B cell (primary cell): ENCODE measurements at regions not wholly inside any gene's neighbourhood (a gene's known extent, or its start where the extent isn't known, plus 50 kb on each side); places are given as distances from the start of the nearest gene placed in this dataset.

Experiments
- ATAC-seq: fragments of 200-7000 bp; cut with Tn5 transposase; one replicate; pipeline ENCODE4 v1.10.0; 2021; ENCODE audit warnings: low read depth, mild to moderate bottlenecking, moderate number of reproducible peaks, moderate library complexity
- CTCF ChIA-PET: fragments of 350-600 bp; sonication (Branson Sonifier 250); formaldehyde crosslinking; loops from one replicate; lab custom pipeline; 2021; ENCODE audit warnings: antibody characterized with exemption, inconsistent platforms; lab: Charles Lee
- POLR2A ChIA-PET: fragments of 350-600 bp; sonication (Branson Sonifier 250); formaldehyde crosslinking; loops from one replicate; lab custom pipeline; 2021; ENCODE audit warnings: antibody characterized with exemption; lab: Charles Lee
- DNase-seq: peaks from one replicate; pipeline ENCODE4 v3.0.0; 2013
- H2AFZ ChIP-seq: 2 replicates; pipeline ENCODE4 v1.6.1; 2012; ENCODE audit warnings: mild to moderate bottlenecking, low read depth, low read length; ENCODE audit not compliant: insufficient read depth, poor library complexity, severe bottlenecking
- H3K27ac ChIP-seq, 2 donors: 1 replicate in 1 of 2; 2 replicates in 1 of 2; pipeline ENCODE4 v1.5.1; 2012 to 2013; ENCODE audit warnings: low read length in 2 of 2, mild to moderate bottlenecking in 2 of 2, moderate library complexity in 1 of 2
- H3K27me3 ChIP-seq, 4 experiments: fragments of 200-600 bp in 1 of 4; sonication (generic) in 1 of 4; replicated peaks in 1 of 4; 1 replicate in 2 of 4; 2 replicates in 2 of 4; pipeline versions ENCODE4 v1.6.1 to v1.7.0; 2013 to 2016; ENCODE audit warnings: low read length in 3 of 4, mild to moderate bottlenecking in 2 of 4, mixed read lengths in 1 of 4, moderate library complexity in 1 of 4; ENCODE audit not compliant: insufficient read depth in 4 of 4, control insufficient read depth in 3 of 4; ENCODE audit errors: control extremely low read depth in 1 of 4
- H3K36me3 ChIP-seq, 2 experiments: replicated peaks in 1 of 2; 1 replicate in 1 of 2; 2 replicates in 1 of 2; pipeline versions ENCODE4 v1.6.1 to v1.7.1; 2013; ENCODE audit warnings: low read length in 1 of 2; ENCODE audit not compliant: insufficient read depth in 2 of 2, control insufficient read depth in 1 of 2; ENCODE audit errors: control extremely low read depth in 1 of 2, extremely low read depth in 1 of 2
- H3K4me1 ChIP-seq, 2 donors: fragments of 200-600 bp in 1 of 2; sonication (generic) in 1 of 2; 1 replicate in 1 of 2; 2 replicates in 1 of 2; pipeline versions ENCODE4 v1.5.1 to v1.6.1; 2013 to 2017; ENCODE audit warnings: low read length in 2 of 2; ENCODE audit not compliant: control insufficient read depth in 2 of 2, insufficient read depth in 2 of 2
- H3K4me2 ChIP-seq: replicated peaks from 2 replicates; pipeline ENCODE3; 2012; ENCODE audit warnings: mild to moderate bottlenecking, low read depth, low read length; ENCODE audit not compliant: poor library complexity, severe bottlenecking
- H3K4me3 ChIP-seq, 5 experiments: fragments of 200-600 bp in 1 of 5; sonication (generic) in 1 of 5; 1 replicate in 3 of 5; 2 replicates in 2 of 5; pipeline versions ENCODE4 v1.5.1 to v1.7.0; 2011 to 2016; ENCODE audit warnings: low read length in 4 of 5, mild to moderate bottlenecking in 4 of 5, low read depth in 2 of 5, control low read depth in 1 of 5, moderate library complexity in 1 of 5; ENCODE audit not compliant: insufficient read depth in 1 of 5; ENCODE audit errors: control extremely low read depth in 1 of 5, extremely low read depth in 1 of 5
- H3K79me2 ChIP-seq: fragments of 200-600 bp; sonication (generic); one replicate; pipeline ENCODE4 v1.6.0; 2016; ENCODE audit warnings: low read length; ENCODE audit not compliant: control insufficient read depth, insufficient read depth
- H3K9ac ChIP-seq: fragments of 200-600 bp; sonication (generic); 2 replicates; pipeline ENCODE4 v1.6.1; 2017; ENCODE audit warnings: mild to moderate bottlenecking, low read length, moderate library complexity
- H3K9me3 ChIP-seq, 3 donors: one replicate each; pipeline versions ENCODE4 v1.6.1 to v1.7.1; 2013; ENCODE audit warnings: low read length in 2 of 3; ENCODE audit not compliant: control insufficient read depth in 2 of 3, insufficient read depth in 1 of 3; ENCODE audit errors: control extremely low read depth in 1 of 3
- H4K20me1 ChIP-seq: 2 replicates; pipeline ENCODE4 v1.6.0; 2012; ENCODE audit warnings: mild to moderate bottlenecking, low read length; ENCODE audit not compliant: insufficient read depth, control insufficient read depth, poor library complexity, severe bottlenecking
- H3K27ac Mint-ChIP-seq: one replicate; pipeline ENCODE4 v1.8.0; 2021; ENCODE audit warnings: mixed read lengths
- H3K27me3 Mint-ChIP-seq: one replicate; pipeline ENCODE4 v1.8.0; 2021; ENCODE audit warnings: mixed read lengths
- H3K4me1 Mint-ChIP-seq: one replicate; pipeline ENCODE4 v1.8.0; 2021; ENCODE audit warnings: mixed read lengths
- H3K4me3 Mint-ChIP-seq: one replicate; pipeline ENCODE4 v1.8.0; 2021; ENCODE audit warnings: mixed read lengths
- H3K9me3 Mint-ChIP-seq: one replicate; pipeline ENCODE4 v1.8.0; 2022; ENCODE audit warnings: mixed read lengths; ENCODE audit not compliant: insufficient read depth
- EZH2 ChIP-seq: IDR thresholded peaks from 2 replicates; pipeline ENCODE4 v1.6.1; 2012; ENCODE audit warnings: borderline replicate concordance, low read depth, mild to moderate bottlenecking, moderate library complexity, low read length; ENCODE audit not compliant: insufficient read depth, poor library complexity, severe bottlenecking
- WGBS: methylation state at CpG from one replicate; pipeline ENCODE4 v1.1.5; 2013; ENCODE audit warnings: missing lambda C conversion rate; ENCODE audit not compliant: insufficient coverage; 5-methylcytosine and 5-hydroxymethylcytosine counted together
- intact Hi-C: fragments of 100-400 bp; cut with micrococcal nuclease; formaldehyde crosslinking; loops from one replicate; pipeline ENCODE4 v1.10.0; 2022
- TF ChIP-seq, protein P1 (sequence below): fragments of 200-600 bp; IDR thresholded peaks from one replicate; pipeline ENCODE4 v1.8.0; 2022; ENCODE audit warnings: antibody characterized with exemption, mild to moderate bottlenecking

DNA sequence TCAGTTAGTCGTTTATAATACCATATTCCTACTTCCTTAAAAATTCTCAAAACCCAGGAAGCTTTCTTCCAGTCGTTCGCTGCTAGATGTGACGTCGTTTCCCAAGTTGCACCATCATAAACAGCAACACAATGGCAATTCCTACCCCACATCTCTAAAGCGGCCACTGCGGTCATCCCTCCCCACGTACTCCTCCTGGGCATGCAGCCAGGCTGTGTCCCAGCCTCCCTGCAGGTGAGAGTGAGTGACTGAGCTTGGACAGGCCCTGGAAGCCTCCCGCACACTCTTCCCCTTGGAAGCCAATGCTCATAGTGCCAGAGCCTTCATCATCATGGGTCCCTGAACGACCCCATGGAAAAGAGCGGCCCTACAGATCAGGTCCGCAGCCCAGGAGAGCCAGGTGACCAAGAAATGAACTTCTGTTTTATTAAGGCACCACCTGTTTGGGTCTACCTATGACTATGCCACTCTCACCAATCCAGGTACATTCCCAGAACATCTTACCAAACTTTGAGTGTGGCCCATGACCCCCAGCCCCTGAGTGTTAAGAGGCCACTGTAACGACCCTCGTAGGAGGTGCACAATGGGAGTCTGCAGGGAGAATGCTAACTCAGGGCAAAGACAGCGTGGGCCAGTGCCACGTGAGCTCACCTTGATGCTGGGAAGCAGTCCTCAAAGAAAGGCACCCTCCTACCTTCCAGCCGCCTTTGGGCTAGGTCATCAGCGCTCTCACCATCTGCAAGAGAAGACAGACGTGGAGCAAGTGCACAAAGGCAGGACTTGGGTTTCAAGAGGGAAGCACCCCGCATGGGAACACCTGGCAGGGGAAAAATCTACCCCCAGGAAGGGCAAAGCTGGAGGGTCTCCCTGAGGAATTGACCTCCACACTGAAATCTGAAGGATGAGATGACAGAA is 74.7 kb upstream of the RAB6C start:
- Mint-ChIP-seq H3K9me3 (no peaks in the 10 kb centered on the region), H3K27ac (no peak overlapping the region), H3K27me3 (peaks cover 8% of the 10 kb centered on the region), H3K4me1 (no peaks in the 10 kb centered on the region), H3K4me3 (no peak overlapping the region)
- 87% methylated on average over 18 of the region's 20 CpGs for WGBS
- ChIA-PET POLR2A (no interaction called here), CTCF (no interaction called here)
- Histone ChIP-seq H3K79me2 (no peaks in the 10 kb centered on the region), H3K4me2 (no peak overlapping the region), H4K20me1 (no peaks in the 10 kb centered on the region), H3K4me1 (no peaks in the 10 kb centered on the region), H3K27ac (no peak overlapping the region), H3K27me3 (peaks cover 0 to 3% (median 0%) of the 10 kb centered on the region in 4 experiments), H2AFZ (no peak overlapping the region), H3K9ac (no peak overlapping the region), H3K36me3 (no peaks in the 10 kb centered on the region), H3K9me3 (peaks cover 0 to 2% (median 0%) of the 10 kb centered on the region in 3 donors), H3K4me3 (no peak overlapping the region)
- no peak for TF ChIP-seq EZH2
- TF ChIP-seq, protein P1, sequence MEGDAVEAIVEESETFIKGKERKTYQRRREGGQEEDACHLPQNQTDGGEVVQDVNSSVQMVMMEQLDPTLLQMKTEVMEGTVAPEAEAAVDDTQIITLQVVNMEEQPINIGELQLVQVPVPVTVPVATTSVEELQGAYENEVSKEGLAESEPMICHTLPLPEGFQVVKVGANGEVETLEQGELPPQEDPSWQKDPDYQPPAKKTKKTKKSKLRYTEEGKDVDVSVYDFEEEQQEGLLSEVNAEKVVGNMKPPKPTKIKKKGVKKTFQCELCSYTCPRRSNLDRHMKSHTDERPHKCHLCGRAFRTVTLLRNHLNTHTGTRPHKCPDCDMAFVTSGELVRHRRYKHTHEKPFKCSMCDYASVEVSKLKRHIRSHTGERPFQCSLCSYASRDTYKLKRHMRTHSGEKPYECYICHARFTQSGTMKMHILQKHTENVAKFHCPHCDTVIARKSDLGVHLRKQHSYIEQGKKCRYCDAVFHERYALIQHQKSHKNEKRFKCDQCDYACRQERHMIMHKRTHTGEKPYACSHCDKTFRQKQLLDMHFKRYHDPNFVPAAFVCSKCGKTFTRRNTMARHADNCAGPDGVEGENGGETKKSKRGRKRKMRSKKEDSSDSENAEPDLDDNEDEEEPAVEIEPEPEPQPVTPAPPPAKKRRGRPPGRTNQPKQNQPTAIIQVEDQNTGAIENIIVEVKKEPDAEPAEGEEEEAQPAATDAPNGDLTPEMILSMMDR = no peak
- no peak for DNase-seq
- intact Hi-C loops = no loop called here
- no peak for ATAC-seq

DNA sequence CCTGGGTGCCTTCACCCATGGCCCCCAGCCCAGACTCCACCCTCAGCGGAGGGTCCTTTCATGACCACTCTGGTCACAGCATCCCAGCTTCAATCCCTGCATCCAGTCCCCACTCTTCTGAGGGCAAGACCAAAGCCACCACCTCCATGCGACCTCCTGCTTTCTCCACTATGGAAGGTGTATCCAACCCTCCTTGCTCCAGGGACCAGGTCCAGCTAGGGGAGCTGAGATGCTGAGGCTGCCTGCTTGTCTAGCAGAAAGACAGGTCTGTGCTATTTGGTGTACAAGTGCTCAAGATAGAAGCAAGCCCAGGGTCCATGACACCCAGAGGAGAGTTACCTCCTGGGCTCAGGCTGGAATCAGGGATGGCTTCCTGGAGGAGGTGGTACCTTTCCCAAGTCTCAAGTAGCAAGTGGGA is 73.8 kb upstream of the RAB6C start:
- ChIA-PET POLR2A (no interaction called here), CTCF (no interaction called here)
- Histone ChIP-seq H3K36me3 (no peaks in the 10 kb centered on the region), H3K4me1 (no peaks in the 10 kb centered on the region), H3K4me3 (no peak overlapping the region), H4K20me1 (no peaks in the 10 kb centered on the region), H3K9me3 (peaks cover 0 to 2% (median 0%) of the 10 kb centered on the region in 3 donors), H2AFZ (no peak overlapping the region), H3K27ac (no peak overlapping the region), H3K9ac (no peak overlapping the region), H3K27me3 (peaks cover 0 to 3% (median 0%) of the 10 kb centered on the region in 4 experiments), H3K79me2 (no peaks in the 10 kb centered on the region), H3K4me2 (no peak overlapping the region)
- no peak for ATAC-seq
- TF ChIP-seq, protein P1 = no peak
- peaks cover 8% of the 10 kb centered on the region for H3K27me3 Mint-ChIP-seq
- intact Hi-C loops = no loop called here
- DNase-seq = no peak
- 100% methylated on average over 1 of the region's 2 CpGs for WGBS
- no peak overlapping the region for H3K4me3 Mint-ChIP-seq
- H3K9me3 Mint-ChIP-seq = no peaks in the 10 kb centered on the region
- no peak overlapping the region for H3K27ac Mint-ChIP-seq
- no peaks in the 10 kb centered on the region for H3K4me1 Mint-ChIP-seq
